HG03280 (cell line): ENCODE measurements at regions not wholly inside any gene's neighbourhood (a gene's known extent, or its start where the extent isn't known, plus 50 kb on each side); places are given as distances from the start of the nearest gene placed in this dataset.
A peak's percentile ranks its signal among the peaks of the same experiment; 100 is the strongest.

Source experiments
- ATAC-seq: cut with Tn5 transposase; IDR thresholded peaks from one replicate; pipeline ENCODE4 v1.9.1; 2021; ENCODE audit warnings: mild to moderate bottlenecking, moderate library complexity; ENCODE audit not compliant: unreplicated experiment

- no peak for ATAC-seq
These were observed 154.3 kb upstream of the RAI14 start for GRCh38 chr5:34501840-34502239.

- ATAC-seq, result no peak
These were observed 153.5 kb upstream of the RAI14 start for GRCh38 chr5:34502581-34502980.

- ATAC-seq, result no peak
These were observed 152.5 kb upstream of the RAI14 start for GRCh38 chr5:34503379-34504253.

- no peak for ATAC-seq
These were observed 151.2 kb upstream of the RAI14 start for GRCh38 chr5:34504967-34505366.

GRCh38 chr5:34505731-34506130 is 150.4 kb upstream of the RAI14 start:
- ATAC-seq, result no peak

- ATAC-seq, result no peak
These were observed 148.2 kb upstream of the RAI14 start for GRCh38 chr5:34507933-34508332.

GRCh38 chr5:34509392-34509791 is 146.7 kb upstream of the RAI14 start:
- no peak for ATAC-seq

- no peak for ATAC-seq
These were observed 146.1 kb upstream of the RAI14 start for GRCh38 chr5:34510002-34510401.

GRCh38 chr5:34511063-34511462 is 145.1 kb upstream of the RAI14 start:
- ATAC-seq, result no peak

GRCh38 chr5:34511481-34511880 is 144.6 kb upstream of the RAI14 start:
- no peak for ATAC-seq

- no peak for ATAC-seq
These were observed 144.2 kb upstream of the RAI14 start for GRCh38 chr5:34511915-34512314.

GRCh38 chr5:34516166-34516565 is 140.0 kb upstream of the RAI14 start:
- no peak for ATAC-seq

GRCh38 chr5:34516686-34517085 is 139.4 kb upstream of the RAI14 start:
- no peak for ATAC-seq

GRCh38 chr5:34517249-34517648 is 138.9 kb upstream of the RAI14 start:
- ATAC-seq, result no peak

GRCh38 chr5:34519489-34520220 is 136.5 kb upstream of the RAI14 start:
- ATAC-seq, result no peak

- ATAC-seq, result no peak
These were observed 134.4 kb upstream of the RAI14 start for GRCh38 chr5:34521628-34522290.

GRCh38 chr5:34522599-34523386 is 133.3 kb upstream of the RAI14 start:
- peak; percentile 86 for ATAC-seq

- no peak for ATAC-seq
These were observed 132.8 kb upstream of the RAI14 start for GRCh38 chr5:34523387-34523726.

GRCh38 chr5:34524123-34524522 is 132.0 kb upstream of the RAI14 start:
- no peak for ATAC-seq

GRCh38 chr5:34525761-34526160 is 130.4 kb upstream of the RAI14 start:
- no peak for ATAC-seq
